ENCODE measurements at regions not wholly inside any gene's neighbourhood (a gene's known extent, or its start where the extent isn't known, plus 50 kb on each side); places are given as distances from the start of the nearest gene placed in this dataset.

DNA sequence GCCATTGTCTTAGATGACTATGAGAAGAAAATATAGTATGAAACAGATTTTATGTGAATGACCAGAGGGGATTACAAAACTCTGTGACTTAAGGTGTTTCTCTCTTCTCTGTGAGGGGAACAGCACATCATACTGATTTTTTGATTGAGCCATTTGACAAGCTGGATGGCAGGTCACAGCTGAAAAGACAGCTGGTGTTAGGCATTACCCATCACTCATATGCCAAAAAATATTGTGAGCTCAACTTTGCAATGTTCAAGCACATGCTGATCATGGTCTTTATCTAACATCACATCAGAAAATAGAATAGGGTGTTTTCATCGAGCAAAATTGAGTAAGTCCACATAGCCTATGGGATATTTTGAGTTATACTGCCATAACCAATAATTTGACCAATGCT lies 86.7 kb upstream of the TECRL start:
- no peak for TF ChIP-seq POLR2A (IDR thresholded peaks at IDR 0.05)
- TF ChIP-seq, protein P1, sequence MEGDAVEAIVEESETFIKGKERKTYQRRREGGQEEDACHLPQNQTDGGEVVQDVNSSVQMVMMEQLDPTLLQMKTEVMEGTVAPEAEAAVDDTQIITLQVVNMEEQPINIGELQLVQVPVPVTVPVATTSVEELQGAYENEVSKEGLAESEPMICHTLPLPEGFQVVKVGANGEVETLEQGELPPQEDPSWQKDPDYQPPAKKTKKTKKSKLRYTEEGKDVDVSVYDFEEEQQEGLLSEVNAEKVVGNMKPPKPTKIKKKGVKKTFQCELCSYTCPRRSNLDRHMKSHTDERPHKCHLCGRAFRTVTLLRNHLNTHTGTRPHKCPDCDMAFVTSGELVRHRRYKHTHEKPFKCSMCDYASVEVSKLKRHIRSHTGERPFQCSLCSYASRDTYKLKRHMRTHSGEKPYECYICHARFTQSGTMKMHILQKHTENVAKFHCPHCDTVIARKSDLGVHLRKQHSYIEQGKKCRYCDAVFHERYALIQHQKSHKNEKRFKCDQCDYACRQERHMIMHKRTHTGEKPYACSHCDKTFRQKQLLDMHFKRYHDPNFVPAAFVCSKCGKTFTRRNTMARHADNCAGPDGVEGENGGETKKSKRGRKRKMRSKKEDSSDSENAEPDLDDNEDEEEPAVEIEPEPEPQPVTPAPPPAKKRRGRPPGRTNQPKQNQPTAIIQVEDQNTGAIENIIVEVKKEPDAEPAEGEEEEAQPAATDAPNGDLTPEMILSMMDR (IDR thresholded peaks at IDR 0.05) = no peak

Data from breast epithelium (tissue), 3 donors.